Activated CD4-positive, alpha-beta T cell treated with anti-CD3 and anti-CD28 coated beads for 36 hours (primary cell): ENCODE measurements at regions not wholly inside any gene's neighbourhood (a gene's known extent, or its start where the extent isn't known, plus 50 kb on each side); places are given as distances from the start of the nearest gene placed in this dataset.

Experiments used
- ATAC-seq: fragments of 200-7000 bp; cut with Tn5 transposase; one replicate; pipeline ENCODE4 v1.10.0; 2021; ENCODE audit warnings: mild to moderate bottlenecking, moderate library complexity
- CTCF ChIA-PET: fragments of 350-600 bp; sonication (Branson Sonifier 250); formaldehyde crosslinking; loops from one replicate; lab custom pipeline; 2021; ENCODE audit warnings: antibody characterized with exemption; lab: Charles Lee
- POLR2A ChIA-PET: fragments of 350-600 bp; sonication (Branson Sonifier 250); formaldehyde crosslinking; loops from one replicate; lab custom pipeline; 2021; ENCODE audit warnings: antibody characterized with exemption, inconsistent platforms; lab: Charles Lee
- DNase-seq: peaks from one replicate; pipeline ENCODE4 v3.0.0-alpha.2; 2020
- H3K27ac Mint-ChIP-seq: one replicate; pipeline ENCODE4 v1.8.0; 2021; ENCODE audit warnings: mixed read lengths
- H3K27me3 Mint-ChIP-seq: one replicate; pipeline ENCODE4 v1.8.0; 2021; ENCODE audit warnings: mixed read lengths
- H3K36me3 Mint-ChIP-seq: one replicate; pipeline ENCODE4 v1.8.0; 2021; ENCODE audit warnings: low read depth, mixed read lengths
- H3K4me1 Mint-ChIP-seq: one replicate; pipeline ENCODE4 v1.8.0; 2021; ENCODE audit warnings: mixed read lengths
- H3K4me3 Mint-ChIP-seq: one replicate; pipeline ENCODE4 v1.8.0; 2021; ENCODE audit warnings: mild to moderate bottlenecking, moderate library complexity, mixed read lengths
- H3K9me3 Mint-ChIP-seq: one replicate; pipeline ENCODE4 v1.8.0; 2021; ENCODE audit warnings: low read depth, mixed read lengths
- intact Hi-C, 2 experiments: fragments of 100-400 bp; cut with DNase I in 1 of 2; cut with micrococcal nuclease in 1 of 2; formaldehyde crosslinking; loops; one replicate each; pipeline versions ENCODE4 v1.14.2 to v1.15.1; 2022 to 2024; cut with DNase I, micrococcal nuclease

- H3K27me3 Mint-ChIP-seq, result peaks cover 26% of the 10 kb centered on the region
- ChIA-PET CTCF (interaction anchor here (0.6 to 1.1 kb wide), 2 partner anchors 20 to 55 kb away, joined by 3 to 5 read pairs; no protein-coding TSS in a partner anchor), POLR2A (interaction anchor here (0.5 kb wide), 1 partner anchor 16 kb away, joined by 6 read pairs; no protein-coding TSS in a partner anchor)
- H3K9me3 Mint-ChIP-seq, result no peaks in the 10 kb centered on the region
- intact Hi-C loops, result loop anchor here in 1 of 2 experiments (5.0 kb wide), 1 partner anchor 39 kb away; no protein-coding TSS in a partner anchor
- no peaks in the 10 kb centered on the region for H3K36me3 Mint-ChIP-seq
- no peak overlapping the region for H3K27ac Mint-ChIP-seq
- no peak overlapping the region for H3K4me3 Mint-ChIP-seq
- H3K4me1 Mint-ChIP-seq, result no peaks in the 10 kb centered on the region
- no peak for DNase-seq
- no peak for ATAC-seq
Observed at GRCh38 chr9:97761056-97761598, 64.0 kb upstream of the XPA start.

- Mint-ChIP-seq H3K4me3 (no peak overlapping the region), H3K27ac (no peak overlapping the region), H3K4me1 (no peaks in the 10 kb centered on the region), H3K9me3 (no peaks in the 10 kb centered on the region), H3K27me3 (peaks cover 26% of the 10 kb centered on the region), H3K36me3 (no peaks in the 10 kb centered on the region)
- CTCF ChIA-PET, result interaction anchor here (1.2 kb wide), 1 partner anchor 15 kb away, joined by 3 read pairs; no protein-coding TSS in a partner anchor
- POLR2A ChIA-PET, result no interaction called here
- ATAC-seq (no peak), DNase-seq (no peak)
- intact Hi-C loops, result loop anchor here in 1 of 2 experiments (5.0 kb wide), 1 partner anchor 40 kb away; no protein-coding TSS in a partner anchor
Observed at GRCh38 chr9:97761879-97762278, 64.7 kb upstream of the XPA start.

- Mint-ChIP-seq H3K27ac (no peak overlapping the region), H3K27me3 (peaks cover 23% of the 10 kb centered on the region), H3K4me3 (no peak overlapping the region), H3K9me3 (no peaks in the 10 kb centered on the region), H3K36me3 (no peaks in the 10 kb centered on the region), H3K4me1 (no peaks in the 10 kb centered on the region)
- ATAC-seq, result no peak
- POLR2A ChIA-PET, result no interaction called here
- CTCF ChIA-PET, result interaction anchor here (0.6 kb wide), 2 partner anchors 8 to 240 kb away, joined by 3 read pairs; no protein-coding TSS in a partner anchor
- no peak for DNase-seq
- intact Hi-C loops, result loop anchor here in 1 of 2 experiments (5.0 kb wide), 1 partner anchor 42 kb away; no protein-coding TSS in a partner anchor
Observed at GRCh38 chr9:97763874-97764273, 66.7 kb upstream of the XPA start.

- no peaks in the 10 kb centered on the region for H3K4me1 Mint-ChIP-seq
- POLR2A ChIA-PET, result no interaction called here
- intact Hi-C loops, result no loop called here
- no peak overlapping the region for H3K4me3 Mint-ChIP-seq
- ATAC-seq, result no peak
- peaks cover 23% of the 10 kb centered on the region for H3K27me3 Mint-ChIP-seq
- no peaks in the 10 kb centered on the region for H3K36me3 Mint-ChIP-seq
- no peak overlapping the region for H3K27ac Mint-ChIP-seq
- no peaks in the 10 kb centered on the region for H3K9me3 Mint-ChIP-seq
- CTCF ChIA-PET, result interaction anchor here (0.7 to 1.0 kb wide), 3 partner anchors 10 to 31 kb away, joined by 3 to 4 read pairs (median 4); no protein-coding TSS in a partner anchor
- DNase-seq, result no peak
Observed at GRCh38 chr9:97766092-97766491, 69.0 kb upstream of the XPA start.

GRCh38 chr9:97766610-97767009 is 69.5 kb upstream of the XPA start:
- Mint-ChIP-seq H3K9me3 (no peaks in the 10 kb centered on the region), H3K4me1 (no peaks in the 10 kb centered on the region), H3K27me3 (peaks cover 22% of the 10 kb centered on the region), H3K36me3 (no peaks in the 10 kb centered on the region), H3K27ac (no peak overlapping the region), H3K4me3 (no peak overlapping the region)
- DNase-seq (no peak), ATAC-seq (no peak)
- ChIA-PET POLR2A (no interaction called here), CTCF (interaction anchor here (0.7 to 1.0 kb wide), 2 partner anchors 11 to 16 kb away, joined by 4 read pairs; no protein-coding TSS in a partner anchor)
- intact Hi-C loops, result no loop called here

- Mint-ChIP-seq H3K9me3 (no peaks in the 10 kb centered on the region), H3K4me3 (no peak overlapping the region), H3K4me1 (no peaks in the 10 kb centered on the region), H3K27ac (no peak overlapping the region), H3K27me3 (peaks cover 13% of the 10 kb centered on the region), H3K36me3 (no peaks in the 10 kb centered on the region)
- intact Hi-C loops, result no loop called here
- ATAC-seq (no peak), DNase-seq (no peak)
- CTCF ChIA-PET, result no interaction called here
- POLR2A ChIA-PET, result no interaction called here
Observed at GRCh38 chr9:97767891-97768290, 70.8 kb upstream of the XPA start.

GRCh38 chr9:97768746-97769145 is 71.6 kb upstream of the XPA start:
- H3K27me3 Mint-ChIP-seq, result peaks cover 11% of the 10 kb centered on the region
- no peak for ATAC-seq
- intact Hi-C loops, result no loop called here
- H3K4me3 Mint-ChIP-seq, result no peak overlapping the region
- no peaks in the 10 kb centered on the region for H3K36me3 Mint-ChIP-seq
- DNase-seq, result no peak
- ChIA-PET POLR2A (no interaction called here), CTCF (no interaction called here)
- H3K4me1 Mint-ChIP-seq, result no peaks in the 10 kb centered on the region
- no peak overlapping the region for H3K27ac Mint-ChIP-seq
- no peaks in the 10 kb centered on the region for H3K9me3 Mint-ChIP-seq

- CTCF ChIA-PET, result interaction anchor here (0.6 kb wide), 1 partner anchor 1539 kb away, joined by 3 read pairs; no protein-coding TSS in a partner anchor
- DNase-seq (no peak), ATAC-seq (no peak)
- H3K4me1 Mint-ChIP-seq, result no peaks in the 10 kb centered on the region
- no peak overlapping the region for H3K27ac Mint-ChIP-seq
- intact Hi-C loops, result no loop called here
- POLR2A ChIA-PET, result no interaction called here
- peaks cover 11% of the 10 kb centered on the region for H3K27me3 Mint-ChIP-seq
- no peaks in the 10 kb centered on the region for H3K9me3 Mint-ChIP-seq
- no peaks in the 10 kb centered on the region for H3K36me3 Mint-ChIP-seq
- no peak overlapping the region for H3K4me3 Mint-ChIP-seq
Observed at GRCh38 chr9:97769208-97769607, 72.1 kb upstream of the XPA start.

GRCh38 chr9:97770808-97771372 is 73.8 kb upstream of the XPA start:
- H3K36me3 Mint-ChIP-seq, result no peaks in the 10 kb centered on the region
- no peaks in the 10 kb centered on the region for H3K9me3 Mint-ChIP-seq
- ChIA-PET CTCF (no interaction called here), POLR2A (no interaction called here)
- intact Hi-C loops, result no loop called here
- no peak overlapping the region for H3K27ac Mint-ChIP-seq
- H3K4me1 Mint-ChIP-seq, result no peaks in the 10 kb centered on the region
- peaks cover 15% of the 10 kb centered on the region for H3K27me3 Mint-ChIP-seq
- no peak overlapping the region for H3K4me3 Mint-ChIP-seq
- ATAC-seq (no peak), DNase-seq (no peak)

GRCh38 chr9:97771641-97772040 is 74.5 kb upstream of the XPA start:
- intact Hi-C loops, result no loop called here
- H3K27me3 Mint-ChIP-seq, result peaks cover 17% of the 10 kb centered on the region
- ATAC-seq, result no peak
- H3K27ac Mint-ChIP-seq, result no peak overlapping the region
- no peak overlapping the region for H3K4me3 Mint-ChIP-seq
- no peaks in the 10 kb centered on the region for H3K4me1 Mint-ChIP-seq
- no peak for DNase-seq
- H3K9me3 Mint-ChIP-seq, result no peaks in the 10 kb centered on the region
- ChIA-PET POLR2A (no interaction called here), CTCF (interaction anchor here (1.2 kb wide), 1 partner anchor 129 kb away, joined by 3 read pairs; no protein-coding TSS in a partner anchor)
- no peaks in the 10 kb centered on the region for H3K36me3 Mint-ChIP-seq

- ChIA-PET POLR2A (no interaction called here), CTCF (interaction anchor here (1.2 kb wide), 1 partner anchor 128 kb away, joined by 3 read pairs; no protein-coding TSS in a partner anchor)
- DNase-seq (no peak), ATAC-seq (no peak)
- Mint-ChIP-seq H3K36me3 (no peaks in the 10 kb centered on the region), H3K4me3 (no peak overlapping the region), H3K9me3 (no peaks in the 10 kb centered on the region), H3K27me3 (peaks cover 17% of the 10 kb centered on the region), H3K4me1 (no peaks in the 10 kb centered on the region), H3K27ac (no peak overlapping the region)
- intact Hi-C loops, result no loop called here
Observed at GRCh38 chr9:97772145-97772544, 75.0 kb upstream of the XPA start.

- H3K27ac Mint-ChIP-seq, result no peak overlapping the region
- no peaks in the 10 kb centered on the region for H3K4me1 Mint-ChIP-seq
- intact Hi-C loops, result no loop called here
- H3K9me3 Mint-ChIP-seq, result peaks cover 3% of the 10 kb centered on the region
- DNase-seq (no peak), ATAC-seq (no peak)
- ChIA-PET CTCF (no interaction called here), POLR2A (no interaction called here)
- peaks cover 17% of the 10 kb centered on the region for H3K27me3 Mint-ChIP-seq
- H3K4me3 Mint-ChIP-seq, result no peak overlapping the region
- no peaks in the 10 kb centered on the region for H3K36me3 Mint-ChIP-seq
Observed at GRCh38 chr9:97773091-97773490, 76.0 kb upstream of the XPA start.
